ENCODE measurements at regions not wholly inside any gene's neighbourhood (a gene's known extent, or its start where the extent isn't known, plus 50 kb on each side); places are given as distances from the start of the nearest gene placed in this dataset.

DNA sequence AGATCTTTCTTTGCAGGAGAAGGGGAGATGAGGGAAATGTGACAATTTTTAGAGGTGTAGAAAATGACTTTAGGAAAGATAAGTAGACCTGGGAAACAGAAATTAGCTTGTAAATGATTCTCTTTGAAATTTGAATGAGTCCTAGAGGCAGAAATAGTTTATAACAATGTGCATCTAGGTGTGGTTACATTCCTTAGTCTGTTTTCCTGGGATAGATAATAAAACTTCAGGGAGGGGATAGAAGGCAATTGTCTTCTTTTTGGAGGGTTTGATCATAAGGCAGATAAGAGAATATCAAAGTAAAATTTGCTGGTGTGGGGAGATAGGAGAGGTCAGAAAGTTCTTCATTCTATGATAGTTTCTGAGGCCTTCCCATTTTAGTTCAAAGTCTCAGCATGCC is 1344.3 kb upstream of the LRRTM1 start:
- TF ChIP-seq, protein P1, sequence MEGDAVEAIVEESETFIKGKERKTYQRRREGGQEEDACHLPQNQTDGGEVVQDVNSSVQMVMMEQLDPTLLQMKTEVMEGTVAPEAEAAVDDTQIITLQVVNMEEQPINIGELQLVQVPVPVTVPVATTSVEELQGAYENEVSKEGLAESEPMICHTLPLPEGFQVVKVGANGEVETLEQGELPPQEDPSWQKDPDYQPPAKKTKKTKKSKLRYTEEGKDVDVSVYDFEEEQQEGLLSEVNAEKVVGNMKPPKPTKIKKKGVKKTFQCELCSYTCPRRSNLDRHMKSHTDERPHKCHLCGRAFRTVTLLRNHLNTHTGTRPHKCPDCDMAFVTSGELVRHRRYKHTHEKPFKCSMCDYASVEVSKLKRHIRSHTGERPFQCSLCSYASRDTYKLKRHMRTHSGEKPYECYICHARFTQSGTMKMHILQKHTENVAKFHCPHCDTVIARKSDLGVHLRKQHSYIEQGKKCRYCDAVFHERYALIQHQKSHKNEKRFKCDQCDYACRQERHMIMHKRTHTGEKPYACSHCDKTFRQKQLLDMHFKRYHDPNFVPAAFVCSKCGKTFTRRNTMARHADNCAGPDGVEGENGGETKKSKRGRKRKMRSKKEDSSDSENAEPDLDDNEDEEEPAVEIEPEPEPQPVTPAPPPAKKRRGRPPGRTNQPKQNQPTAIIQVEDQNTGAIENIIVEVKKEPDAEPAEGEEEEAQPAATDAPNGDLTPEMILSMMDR (IDR thresholded peaks at IDR 0.05), result no peak
- no peak overlapping the region for H3K27ac ChIP-seq
- no peak for DNase-seq (ENCODE audit: low spot score)
- no peak overlapping the region for H3K4me3 ChIP-seq

DNA sequence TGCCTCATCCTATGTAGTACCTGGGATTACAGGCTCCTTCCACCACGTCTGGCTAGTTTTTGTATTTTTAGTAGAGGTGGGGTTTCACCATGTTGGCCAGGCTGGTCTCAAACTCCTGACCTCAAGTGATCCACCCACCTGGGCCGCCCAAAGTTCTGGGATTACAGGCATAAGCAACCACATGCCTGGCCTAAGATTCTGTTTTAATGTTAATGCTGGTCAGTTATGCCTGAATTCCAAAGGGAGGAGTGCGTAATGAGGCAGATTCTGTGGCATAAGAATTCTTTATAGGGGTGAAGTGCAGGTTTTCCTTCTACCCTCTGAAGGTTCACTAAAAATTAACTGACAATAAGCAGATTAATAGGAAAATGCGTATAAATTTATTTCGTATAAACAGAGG is 1343.8 kb upstream of the LRRTM1 start:
- H3K27ac ChIP-seq, result no peak overlapping the region
- H3K4me3 ChIP-seq, result no peak overlapping the region
- TF ChIP-seq, protein P1 (IDR thresholded peaks at IDR 0.05), result no peak
- no peak for DNase-seq (ENCODE audit: low spot score)

DNA sequence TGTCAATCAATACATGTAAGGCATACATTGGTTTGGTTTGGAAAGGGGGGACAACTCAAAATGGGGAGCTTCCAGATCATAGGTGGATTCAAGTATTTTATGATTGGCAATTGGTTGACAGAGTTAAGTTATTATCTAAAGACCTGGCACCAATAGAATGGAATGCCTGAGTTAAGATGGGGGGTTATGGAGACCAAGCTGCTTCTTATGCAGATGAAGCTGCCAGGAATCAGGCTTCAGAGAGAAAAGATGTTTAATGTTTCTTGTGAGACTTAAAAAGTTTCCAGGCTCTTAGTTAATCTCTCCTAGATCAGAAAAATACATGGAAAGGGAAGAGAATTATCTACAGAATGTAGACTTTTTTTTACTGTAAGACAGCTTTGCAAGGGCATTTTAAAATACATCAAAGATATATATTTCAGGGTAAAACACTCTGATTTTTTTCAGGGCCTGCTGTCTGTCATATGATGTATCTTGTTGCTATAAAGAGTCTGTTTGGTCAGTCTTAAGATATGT is 1343.2 kb upstream of the LRRTM1 start:
- Histone ChIP-seq H3K27ac (no peak overlapping the region), H3K4me3 (no peak overlapping the region)
- no peak for DNase-seq (ENCODE audit: low spot score)
- TF ChIP-seq, protein P1 (IDR thresholded peaks at IDR 0.05), result no peak

DNA sequence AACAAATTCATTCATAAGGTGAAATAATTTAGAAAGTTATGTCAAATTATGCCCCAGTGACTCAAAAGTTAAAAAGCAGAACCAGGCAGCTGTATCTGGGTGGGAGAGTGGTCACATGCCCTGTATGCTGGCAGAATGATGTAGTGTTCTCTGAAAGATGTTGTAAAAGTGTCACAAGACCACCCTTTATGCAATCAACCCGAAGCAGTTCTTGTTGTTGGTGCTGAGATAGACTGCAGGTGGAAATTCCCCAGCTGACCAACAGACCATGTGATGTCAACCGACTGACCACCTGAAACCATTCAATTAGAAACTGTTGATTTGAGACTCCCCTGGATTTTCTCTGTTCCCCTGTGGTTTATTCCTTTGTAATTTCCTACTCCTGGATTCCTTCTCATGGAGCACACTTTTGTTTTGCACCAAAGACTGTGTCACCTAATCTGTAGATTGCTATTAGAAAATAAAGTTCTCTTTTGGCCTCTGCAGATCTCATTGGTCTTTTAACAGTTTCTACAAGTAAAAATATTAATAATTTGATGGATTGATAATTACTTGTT is 1341.3 kb upstream of the LRRTM1 start:
- no peak overlapping the region for H3K27ac ChIP-seq
- H3K4me3 ChIP-seq, result no peak overlapping the region
- DNase-seq (ENCODE audit: low spot score), result no peak
- TF ChIP-seq, protein P1 (IDR thresholded peaks at IDR 0.05), result no peak

DNA sequence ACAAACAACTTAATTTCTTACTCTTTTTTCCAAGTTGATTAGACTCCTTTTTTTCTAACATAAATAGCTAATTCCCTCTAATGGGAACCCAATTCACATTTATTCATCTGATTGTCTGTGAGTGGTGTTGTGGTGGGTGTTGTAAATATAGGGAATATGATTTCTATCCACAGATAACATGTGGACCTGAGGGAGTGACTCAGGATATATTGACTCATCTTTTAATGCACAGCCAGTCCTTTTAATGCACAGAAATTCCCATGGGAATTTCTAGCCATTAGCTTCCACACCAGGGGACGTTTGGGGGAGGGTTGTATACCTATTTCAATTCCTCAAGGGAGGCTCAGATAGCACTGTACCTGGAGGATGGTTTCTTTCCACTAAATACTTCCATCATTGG is 1339.6 kb upstream of the LRRTM1 start:
- Histone ChIP-seq H3K4me3 (no peak overlapping the region), H3K27ac (no peak overlapping the region)
- DNase-seq (ENCODE audit: low spot score), result no peak
- TF ChIP-seq, protein P1 (IDR thresholded peaks at IDR 0.05), result no peak

DNA sequence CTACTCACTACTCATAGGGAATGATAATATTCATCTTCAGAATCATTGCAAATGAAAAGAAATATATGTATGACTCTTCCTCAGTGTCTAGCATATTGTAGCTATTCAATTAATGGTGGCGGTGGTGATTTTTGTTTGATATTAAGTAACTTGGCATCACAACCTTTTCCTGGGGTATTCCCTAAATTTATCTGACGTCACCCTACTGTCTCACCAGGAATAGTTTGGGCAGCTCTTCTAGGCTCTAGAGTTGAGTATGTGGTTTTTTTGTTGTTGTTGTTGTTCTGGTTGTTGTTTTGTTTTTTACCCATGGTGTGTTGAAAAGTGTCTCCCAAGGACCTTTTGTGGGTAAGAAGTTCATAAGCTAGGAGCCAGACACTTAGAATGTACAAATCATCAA is 1320.3 kb upstream of the LRRTM1 start:
- TF ChIP-seq, protein P1 (IDR thresholded peaks at IDR 0.05), result no peak
- no peak overlapping the region for H3K4me3 ChIP-seq
- no peak for DNase-seq (ENCODE audit: low spot score)
- H3K27ac ChIP-seq, result no peak overlapping the region

DNA sequence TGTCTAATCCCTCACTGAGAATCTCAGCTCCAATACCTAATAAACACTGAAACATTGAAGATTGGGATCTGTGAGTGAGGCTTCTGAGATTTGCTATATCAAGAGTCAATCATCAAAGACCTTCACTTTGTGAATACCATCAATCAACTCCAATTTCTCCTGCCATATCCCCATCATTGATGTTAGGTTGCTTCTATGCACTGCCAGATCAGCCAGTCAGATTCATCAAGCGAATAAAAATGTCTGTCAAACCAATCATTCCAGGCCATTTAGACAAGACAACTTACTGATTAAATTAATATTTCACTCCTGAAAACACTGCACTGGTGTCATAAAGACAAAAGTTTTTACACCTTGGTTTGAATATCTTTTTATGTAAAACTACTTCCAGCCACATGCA is 1295.5 kb upstream of the LRRTM1 start:
- no peak overlapping the region for H3K4me3 ChIP-seq
- H3K27ac ChIP-seq, result no peak overlapping the region
- TF ChIP-seq, protein P1 (IDR thresholded peaks at IDR 0.05), result no peak
- no peak for DNase-seq (ENCODE audit: low spot score)

Data from coronary artery (tissue), 2 donors.